Endodermal cell (in vitro differentiated cells): ENCODE measurements at regions not wholly inside any gene's neighbourhood (a gene's known extent, or its start where the extent isn't known, plus 50 kb on each side); places are given as distances from the start of the nearest gene placed in this dataset.

Experiments
- DNase-seq: peaks from one replicate; pipeline ENCODE4 v3.0.0-alpha.2; 2017
- H3K27ac ChIP-seq: 2 replicates; pipeline ENCODE4 v1.5.1; 2013; ENCODE audit warnings: mild to moderate bottlenecking, low read depth, low read length, moderate library complexity
- H3K27me3 ChIP-seq: 2 replicates; pipeline ENCODE4 v1.6.1; 2013; ENCODE audit warnings: mild to moderate bottlenecking, low read length, moderate library complexity; ENCODE audit not compliant: insufficient read depth, control insufficient read depth, poor library complexity, severe bottlenecking
- H3K36me3 ChIP-seq: 2 replicates; pipeline ENCODE4 v1.7.0; 2013; ENCODE audit warnings: mild to moderate bottlenecking, low read length, moderate library complexity; ENCODE audit not compliant: control insufficient read depth, insufficient read depth
- H3K4me1 ChIP-seq: one replicate; pipeline ENCODE4 v1.7.0; 2013; ENCODE audit warnings: low read length; ENCODE audit not compliant: control insufficient read depth, insufficient read depth
- H3K4me3 ChIP-seq: 2 replicates; pipeline ENCODE4 v1.5.1; 2013; ENCODE audit warnings: mild to moderate bottlenecking, low read length, moderate library complexity
- H3K9ac ChIP-seq: 2 replicates; pipeline ENCODE4 v1.6.1; 2013; ENCODE audit warnings: mild to moderate bottlenecking, low read length, moderate library complexity; ENCODE audit not compliant: poor library complexity, severe bottlenecking; ENCODE audit errors: extremely low read depth
- H3K9me3 ChIP-seq: 2 replicates; pipeline ENCODE4 v1.6.1; 2013; ENCODE audit warnings: mild to moderate bottlenecking, low read length, moderate library complexity; ENCODE audit not compliant: control insufficient read depth
- H3K27ac Mint-ChIP-seq: 2 replicates; pipeline ENCODE4 v1.8.0; 2020; ENCODE audit warnings: mixed read lengths
- H3K27me3 Mint-ChIP-seq: 2 replicates; pipeline ENCODE4 v1.8.0; 2021; ENCODE audit warnings: mild to moderate bottlenecking, mixed read lengths; ENCODE audit not compliant: insufficient read depth
- H3K36me3 Mint-ChIP-seq: 2 replicates; pipeline ENCODE4 v1.8.0; 2020; ENCODE audit warnings: low read depth, mixed read lengths
- H3K4me1 Mint-ChIP-seq: 2 replicates; pipeline ENCODE4 v1.8.0; 2020; ENCODE audit warnings: mixed read lengths
- H3K4me3 Mint-ChIP-seq: 2 replicates; pipeline ENCODE4 v1.8.0; 2020; ENCODE audit warnings: mild to moderate bottlenecking, moderate library complexity, mixed read lengths
- H3K9me3 Mint-ChIP-seq: 2 replicates; pipeline ENCODE4 v1.8.0; 2020; ENCODE audit warnings: mild to moderate bottlenecking, mixed read lengths
- WGBS, 2 experiments: methylation state at CpG; one replicate each; pipeline versions ENCODE4 v1.1.5 to v1.1.7; 2013; ENCODE audit warnings: missing lambda C conversion rate in 2 of 2, mixed read lengths in 1 of 2; ENCODE audit not compliant: insufficient coverage in 1 of 2, insufficient read length in 1 of 2; 5-methylcytosine and 5-hydroxymethylcytosine counted together
- TF ChIP-seq, protein P1 (sequence below): fragments of 200-600 bp; sonication (generic); conservative IDR thresholded peaks from 2 replicates; pipeline ENCODE4 v1.5.0; 2021; ENCODE audit warnings: antibody characterized with exemption, mild to moderate bottlenecking

DNA sequence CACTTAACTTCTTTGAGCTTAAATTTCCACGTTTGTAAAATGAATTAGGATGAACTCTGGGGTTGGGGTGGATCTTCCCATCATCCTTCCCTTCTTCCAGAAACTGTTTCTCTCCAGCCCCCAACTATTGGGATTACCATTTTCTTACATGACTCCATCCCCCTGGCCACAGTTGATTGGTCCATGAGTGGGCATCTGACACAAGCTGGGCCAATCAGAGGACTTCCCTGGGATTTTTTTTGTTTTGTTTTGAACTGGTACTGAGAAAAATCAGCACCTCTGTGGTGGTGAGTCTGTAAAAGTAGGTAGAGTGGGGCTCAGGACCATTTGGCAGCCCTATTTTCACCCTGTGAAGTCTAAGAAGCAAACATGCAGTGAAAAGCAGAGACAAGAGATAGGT is 118.0 kb upstream of the SERTAD2 start:
- no peak overlapping the region for H3K27ac ChIP-seq
- H3K4me1 Mint-ChIP-seq = peaks cover 9% of the 10 kb centered on the region
- TF ChIP-seq, protein P1, sequence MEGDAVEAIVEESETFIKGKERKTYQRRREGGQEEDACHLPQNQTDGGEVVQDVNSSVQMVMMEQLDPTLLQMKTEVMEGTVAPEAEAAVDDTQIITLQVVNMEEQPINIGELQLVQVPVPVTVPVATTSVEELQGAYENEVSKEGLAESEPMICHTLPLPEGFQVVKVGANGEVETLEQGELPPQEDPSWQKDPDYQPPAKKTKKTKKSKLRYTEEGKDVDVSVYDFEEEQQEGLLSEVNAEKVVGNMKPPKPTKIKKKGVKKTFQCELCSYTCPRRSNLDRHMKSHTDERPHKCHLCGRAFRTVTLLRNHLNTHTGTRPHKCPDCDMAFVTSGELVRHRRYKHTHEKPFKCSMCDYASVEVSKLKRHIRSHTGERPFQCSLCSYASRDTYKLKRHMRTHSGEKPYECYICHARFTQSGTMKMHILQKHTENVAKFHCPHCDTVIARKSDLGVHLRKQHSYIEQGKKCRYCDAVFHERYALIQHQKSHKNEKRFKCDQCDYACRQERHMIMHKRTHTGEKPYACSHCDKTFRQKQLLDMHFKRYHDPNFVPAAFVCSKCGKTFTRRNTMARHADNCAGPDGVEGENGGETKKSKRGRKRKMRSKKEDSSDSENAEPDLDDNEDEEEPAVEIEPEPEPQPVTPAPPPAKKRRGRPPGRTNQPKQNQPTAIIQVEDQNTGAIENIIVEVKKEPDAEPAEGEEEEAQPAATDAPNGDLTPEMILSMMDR = no peak

DNA sequence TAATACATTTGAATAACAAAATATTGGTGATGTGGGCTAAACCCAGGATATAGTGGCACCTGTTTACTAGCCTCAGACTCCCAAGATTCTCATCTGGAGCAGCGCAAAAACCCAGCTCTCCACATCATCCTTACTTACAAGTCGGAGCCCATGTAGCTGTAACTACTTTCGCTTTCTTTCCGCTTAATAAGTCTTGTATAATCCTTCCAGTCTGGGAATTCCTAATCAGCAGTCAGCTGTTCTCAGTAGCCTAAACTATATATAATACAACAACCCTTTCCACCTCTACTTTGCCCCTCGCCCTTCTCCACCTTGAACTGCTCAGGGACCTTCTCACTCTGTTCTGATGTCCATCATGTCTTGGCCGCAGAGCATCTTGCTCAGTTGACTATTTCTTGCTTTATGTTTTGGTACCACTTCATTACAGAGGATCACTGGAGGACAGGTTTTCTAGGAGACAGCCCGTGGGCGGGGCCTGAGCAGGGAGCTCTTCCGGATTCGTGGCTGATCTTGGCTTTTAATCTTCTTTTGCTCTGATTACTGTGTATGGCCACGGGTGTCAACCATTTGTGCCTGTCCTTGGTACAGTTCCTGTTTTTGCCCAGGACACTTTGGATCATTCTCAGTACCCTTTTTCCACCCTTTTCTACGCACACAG is 119.9 kb upstream of the SERTAD2 start:
- Histone ChIP-seq H3K4me1 (no peaks in the 10 kb centered on the region), H3K4me3 (no peak overlapping the region), H3K36me3 (no peaks in the 10 kb centered on the region), H3K27me3 (peaks cover 84% of the 10 kb centered on the region), H3K9me3 (peaks cover 20% of the 10 kb centered on the region), H3K27ac (no peak overlapping the region), H3K9ac (no peak overlapping the region)
- Mint-ChIP-seq H3K9me3 (peaks cover 8% of the 10 kb centered on the region), H3K27me3 (peaks cover 57% of the 10 kb centered on the region), H3K4me1 (peaks cover 5% of the 10 kb centered on the region), H3K4me3 (no peak overlapping the region), H3K27ac (no peak overlapping the region), H3K36me3 (no peaks in the 10 kb centered on the region)
- 90 to 92% methylated on average over 12 of the region's 12 CpGs for WGBS, 2 experiments
- no peak for DNase-seq
- TF ChIP-seq, protein P1 = no peak

More for the DNA sequence above, 118.0 kb upstream of the SERTAD2 start:
- Histone ChIP-seq H3K36me3 (no peaks in the 10 kb centered on the region), H3K9ac (no peak overlapping the region), H3K27me3 (peaks cover 74% of the 10 kb centered on the region), H3K9me3 (peaks cover 20% of the 10 kb centered on the region), H3K4me1 (no peaks in the 10 kb centered on the region), H3K4me3 (no peak overlapping the region)
- Mint-ChIP-seq H3K9me3 (peaks cover 8% of the 10 kb centered on the region), H3K36me3 (no peaks in the 10 kb centered on the region), H3K27me3 (peaks cover 58% of the 10 kb centered on the region), H3K4me3 (no peak overlapping the region), H3K27ac (no peak overlapping the region)
- no peak for DNase-seq
- 100% methylated on average over 1 of the region's 1 CpG; no CpG with 5 or more reads in 1 of the 2 experiments for WGBS, 2 experiments

DNA sequence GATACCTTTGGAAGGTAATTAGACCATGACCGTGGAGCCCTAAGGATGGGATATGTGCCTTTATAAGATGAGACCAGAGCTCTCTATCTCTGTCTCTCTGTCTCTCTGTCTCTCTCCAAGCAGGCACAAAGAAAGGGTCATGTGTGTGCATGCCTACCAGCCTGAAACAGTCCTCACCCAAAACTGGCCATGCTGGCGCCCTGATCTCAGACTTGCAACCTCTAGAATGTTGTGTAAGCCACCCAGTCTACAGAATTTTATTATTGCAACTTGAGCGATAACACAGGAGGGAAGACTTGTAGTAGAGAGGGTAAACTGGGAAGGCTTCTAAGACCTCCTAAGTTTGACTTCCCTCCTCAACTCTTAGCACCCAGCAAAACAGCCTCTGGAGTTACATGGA is 124.1 kb upstream of the SERTAD2 start:
- peaks cover 8% of the 10 kb centered on the region for H3K9me3 Mint-ChIP-seq
- no peaks in the 10 kb centered on the region for H3K36me3 Mint-ChIP-seq
- no peaks in the 10 kb centered on the region for H3K36me3 ChIP-seq
- peaks cover 20% of the 10 kb centered on the region for H3K9me3 ChIP-seq
- no peaks in the 10 kb centered on the region for H3K4me1 Mint-ChIP-seq
- no peak overlapping the region for H3K9ac ChIP-seq
- peaks cover 59% of the 10 kb centered on the region for H3K27me3 ChIP-seq
- H3K4me3 Mint-ChIP-seq = no peak overlapping the region
- no peak for DNase-seq
- peaks cover 29% of the 10 kb centered on the region for H3K27me3 Mint-ChIP-seq
- H3K27ac ChIP-seq = no peak overlapping the region
- no peaks in the 10 kb centered on the region for H3K4me1 ChIP-seq
- WGBS, 2 experiments = 95% methylated on average over 3 of the region's 3 CpGs; no CpG with 5 or more reads in 1 of the 2 experiments
- H3K27ac Mint-ChIP-seq = no peak overlapping the region
- TF ChIP-seq, protein P1 = no peak
- no peak overlapping the region for H3K4me3 ChIP-seq
